ENCODE measurements at regions not wholly inside any gene's neighbourhood (a gene's known extent, or its start where the extent isn't known, plus 50 kb on each side); places are given as distances from the start of the nearest gene placed in this dataset.
"Not testable (repeated sequence)": the region's sequence is repeated elsewhere in the genome, so short reads cannot be mapped to it uniquely, and the experiment has no call there.

GRCh38 chr2:208594642-208595385, 188.2 kb downstream of the PTH2R start:
- no peak for TF ChIP-seq BHLHE40 (IDR thresholded peaks at IDR 0.05; ENCODE audit: borderline replicate concordance)
- no peak for TF ChIP-seq L3MBTL2 (conservative IDR thresholded peaks at IDR 0.05)
- no peak for TF ChIP-seq FOXK2 (IDR thresholded peaks at IDR 0.05)
- no peak for TF ChIP-seq ARNT (IDR thresholded peaks at IDR 0.05)
- no peak for TF ChIP-seq LEF1 (IDR thresholded peaks at IDR 0.05; ENCODE audit: borderline replicate concordance)
- no peak for TF ChIP-seq FOXA1 (IDR thresholded peaks at IDR 0.05)
- TF ChIP-seq SUZ12 (IDR thresholded peaks at IDR 0.05), result no peak

GRCh38 chr2:208595386-208596275, 189.0 kb downstream of the PTH2R start:
- no peak for TF ChIP-seq NFRKB (IDR thresholded peaks at IDR 0.05)
- TF ChIP-seq PKNOX1 (IDR thresholded peaks at IDR 0.05), result no peak
- no peak for TF ChIP-seq FOXK2 (IDR thresholded peaks at IDR 0.05)
- TF ChIP-seq CTBP1 (IDR thresholded peaks at IDR 0.05; ENCODE audit: borderline replicate concordance), result no peak
- TF ChIP-seq ELF4 (IDR thresholded peaks at IDR 0.05), result no peak
- TF ChIP-seq ARNT (IDR thresholded peaks at IDR 0.05), result no peak
- TF ChIP-seq SP1 (IDR thresholded peaks at IDR 0.05), result no peak
- CTCF ChIA-PET, result no interaction called here
- DNase-seq (ENCODE audit: extremely low spot score), result peak; percentile 51
- POLR2A ChIA-PET, result no interaction called here

More at GRCh38 chr2:208594642-208595385, 188.2 kb downstream of the PTH2R start:
- ChIA-PET CTCF (no interaction called here), POLR2A (no interaction called here)
- DNase-seq (ENCODE audit: extremely low spot score), result no peak

- ChIA-PET CTCF (no interaction called here), POLR2A (no interaction called here)
- no peak for TF ChIP-seq FOXA1 (IDR thresholded peaks at IDR 0.05)
- TF ChIP-seq ZNF384 (IDR thresholded peaks at IDR 0.05), result no peak
- no peak for TF ChIP-seq FOXK2 (IDR thresholded peaks at IDR 0.05)
- TF ChIP-seq CTBP1 (IDR thresholded peaks at IDR 0.05; ENCODE audit: borderline replicate concordance), result no peak
- no peak for TF ChIP-seq SP1 (IDR thresholded peaks at IDR 0.05)
- no peak for TF ChIP-seq FOXM1 (IDR thresholded peaks at IDR 0.05; ENCODE audit: borderline replicate concordance)
- no peak for TF ChIP-seq LEF1 (IDR thresholded peaks at IDR 0.05; ENCODE audit: borderline replicate concordance)
- no peak for TF ChIP-seq L3MBTL2 (conservative IDR thresholded peaks at IDR 0.05)
- DNase-seq (ENCODE audit: extremely low spot score), result no peak
Observed at GRCh38 chr2:208607694-208608093, 201.1 kb downstream of the PTH2R start.

GRCh38 chr2:208608122-208608835, 201.7 kb downstream of the PTH2R start:
- ChIA-PET POLR2A (no interaction called here), CTCF (no interaction called here)

GRCh38 chr2:208609166-208609804, 202.7 kb downstream of the PTH2R start:
- CTCF ChIA-PET, result no interaction called here
- DNase-seq (ENCODE audit: extremely low spot score), result no peak
- TF ChIP-seq LEF1 (IDR thresholded peaks at IDR 0.05; ENCODE audit: borderline replicate concordance), result no peak
- TF ChIP-seq FOXA1 (IDR thresholded peaks at IDR 0.05), result no peak
- TF ChIP-seq SP1 (IDR thresholded peaks at IDR 0.05), result no peak
- no peak for TF ChIP-seq FOXM1 (IDR thresholded peaks at IDR 0.05; ENCODE audit: borderline replicate concordance)
- TF ChIP-seq CTBP1 (IDR thresholded peaks at IDR 0.05; ENCODE audit: borderline replicate concordance), result no peak
- TF ChIP-seq TARDBP (IDR thresholded peaks at IDR 0.05), result no peak
- TF ChIP-seq ARNT (IDR thresholded peaks at IDR 0.05), result no peak
- no peak for TF ChIP-seq HDGF (IDR thresholded peaks at IDR 0.05; ENCODE audit: borderline replicate concordance)
- TF ChIP-seq L3MBTL2 (conservative IDR thresholded peaks at IDR 0.05), result no peak
- TF ChIP-seq ELF4 (IDR thresholded peaks at IDR 0.05), result no peak
- no peak for TF ChIP-seq FOXK2 (IDR thresholded peaks at IDR 0.05)
- TF ChIP-seq NFRKB (IDR thresholded peaks at IDR 0.05), result no peak
- POLR2A ChIA-PET, result no interaction called here

More at GRCh38 chr2:208608122-208608835, 201.7 kb downstream of the PTH2R start:
- TF ChIP-seq FOXA1 (IDR thresholded peaks at IDR 0.05), result no peak
- no peak for TF ChIP-seq PKNOX1 (IDR thresholded peaks at IDR 0.05)
- TF ChIP-seq LEF1 (IDR thresholded peaks at IDR 0.05; ENCODE audit: borderline replicate concordance), result no peak
- TF ChIP-seq SUZ12 (IDR thresholded peaks at IDR 0.05), result no peak
- no peak for TF ChIP-seq SP1 (IDR thresholded peaks at IDR 0.05)
- TF ChIP-seq FOXK2 (IDR thresholded peaks at IDR 0.05), result no peak
- TF ChIP-seq FOXM1 (IDR thresholded peaks at IDR 0.05; ENCODE audit: borderline replicate concordance), result no peak
- no peak for TF ChIP-seq TARDBP (IDR thresholded peaks at IDR 0.05)
- no peak for TF ChIP-seq L3MBTL2 (conservative IDR thresholded peaks at IDR 0.05)
- TF ChIP-seq CTBP1 (IDR thresholded peaks at IDR 0.05; ENCODE audit: borderline replicate concordance), result no peak
- no peak for TF ChIP-seq HDGF (IDR thresholded peaks at IDR 0.05; ENCODE audit: borderline replicate concordance)
- TF ChIP-seq NFRKB (IDR thresholded peaks at IDR 0.05), result no peak
- TF ChIP-seq ELF4 (IDR thresholded peaks at IDR 0.05), result no peak
- no peak for TF ChIP-seq ARNT (IDR thresholded peaks at IDR 0.05)
- TF ChIP-seq ZNF384 (IDR thresholded peaks at IDR 0.05), result no peak
- no peak for TF ChIP-seq BHLHE40 (IDR thresholded peaks at IDR 0.05; ENCODE audit: borderline replicate concordance)
- DNase-seq (ENCODE audit: extremely low spot score), result no peak

GRCh38 chr2:208615675-208616074, 209.1 kb downstream of the PTH2R start:
- CTCF ChIA-PET, result not testable (repeated sequence)

More at GRCh38 chr2:208615675-208616074, 209.1 kb downstream of the PTH2R start:
- DNase-seq (ENCODE audit: extremely low spot score); POLR2A ChIA-PET: not testable (repeated sequence)
